Esophagus squamous epithelium (tissue), 4 donors: ENCODE measurements at regions not wholly inside any gene's neighbourhood (a gene's known extent, or its start where the extent isn't known, plus 50 kb on each side); places are given as distances from the start of the nearest gene placed in this dataset.

ENCODE experiments used
- POLR2A ChIP-seq, 4 donors: fragments of 450-650 bp; IDR thresholded peaks; one replicate each; pipeline ENCODE4 v1.6.1; 2017; ENCODE audit warnings: antibody characterized with exemption in 4 of 4, mild to moderate bottlenecking in 4 of 4, moderate library complexity in 3 of 4
- TF ChIP-seq, protein P1 (sequence below), 6 experiments: fragments of 450-650 bp in 4 of 6; fragments of 200-600 bp in 2 of 6; sonication (generic) in 2 of 6; IDR thresholded peaks; one replicate each; pipeline ENCODE4 v1.5.1; 2016 to 2019; ENCODE audit warnings: antibody characterized with exemption in 6 of 6, mild to moderate bottlenecking in 4 of 6, moderate library complexity in 4 of 6

DNA sequence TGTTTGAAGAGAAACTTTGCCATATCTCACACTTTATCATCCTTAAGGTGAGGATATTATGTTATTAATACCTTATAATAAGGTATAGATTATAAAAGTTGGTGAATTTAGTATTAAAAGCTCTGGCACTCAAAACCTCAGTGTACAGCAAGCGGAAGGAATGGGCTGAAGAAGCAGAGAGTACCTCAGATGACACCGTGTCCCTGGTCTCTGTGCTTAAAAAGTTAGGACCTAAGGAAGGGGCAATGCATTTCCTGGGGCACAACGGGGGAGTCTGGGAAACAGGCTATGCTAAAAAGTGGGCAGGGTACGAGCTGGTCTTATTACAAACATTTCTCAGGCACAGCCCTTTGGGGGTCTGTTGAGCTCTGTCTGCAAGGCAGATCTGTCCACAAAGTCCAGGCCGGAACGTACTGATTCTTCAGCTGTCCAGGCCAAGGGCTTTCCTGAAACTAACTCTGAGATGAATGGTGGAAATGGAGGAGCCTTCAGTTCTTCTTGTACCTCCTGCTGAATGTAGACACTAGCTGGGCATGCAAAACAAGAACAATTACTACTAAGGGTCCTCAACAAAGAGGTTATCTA is 202.7 kb downstream of the POM121L12 start:
- no peak for TF ChIP-seq POLR2A (IDR thresholded peaks at IDR 0.05)
- TF ChIP-seq, protein P1, sequence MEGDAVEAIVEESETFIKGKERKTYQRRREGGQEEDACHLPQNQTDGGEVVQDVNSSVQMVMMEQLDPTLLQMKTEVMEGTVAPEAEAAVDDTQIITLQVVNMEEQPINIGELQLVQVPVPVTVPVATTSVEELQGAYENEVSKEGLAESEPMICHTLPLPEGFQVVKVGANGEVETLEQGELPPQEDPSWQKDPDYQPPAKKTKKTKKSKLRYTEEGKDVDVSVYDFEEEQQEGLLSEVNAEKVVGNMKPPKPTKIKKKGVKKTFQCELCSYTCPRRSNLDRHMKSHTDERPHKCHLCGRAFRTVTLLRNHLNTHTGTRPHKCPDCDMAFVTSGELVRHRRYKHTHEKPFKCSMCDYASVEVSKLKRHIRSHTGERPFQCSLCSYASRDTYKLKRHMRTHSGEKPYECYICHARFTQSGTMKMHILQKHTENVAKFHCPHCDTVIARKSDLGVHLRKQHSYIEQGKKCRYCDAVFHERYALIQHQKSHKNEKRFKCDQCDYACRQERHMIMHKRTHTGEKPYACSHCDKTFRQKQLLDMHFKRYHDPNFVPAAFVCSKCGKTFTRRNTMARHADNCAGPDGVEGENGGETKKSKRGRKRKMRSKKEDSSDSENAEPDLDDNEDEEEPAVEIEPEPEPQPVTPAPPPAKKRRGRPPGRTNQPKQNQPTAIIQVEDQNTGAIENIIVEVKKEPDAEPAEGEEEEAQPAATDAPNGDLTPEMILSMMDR (IDR thresholded peaks at IDR 0.05) = no peak
